ENCODE measurements at regions not wholly inside any gene's neighbourhood (a gene's known extent, or its start where the extent isn't known, plus 50 kb on each side); places are given as distances from the start of the nearest gene placed in this dataset.

DNA sequence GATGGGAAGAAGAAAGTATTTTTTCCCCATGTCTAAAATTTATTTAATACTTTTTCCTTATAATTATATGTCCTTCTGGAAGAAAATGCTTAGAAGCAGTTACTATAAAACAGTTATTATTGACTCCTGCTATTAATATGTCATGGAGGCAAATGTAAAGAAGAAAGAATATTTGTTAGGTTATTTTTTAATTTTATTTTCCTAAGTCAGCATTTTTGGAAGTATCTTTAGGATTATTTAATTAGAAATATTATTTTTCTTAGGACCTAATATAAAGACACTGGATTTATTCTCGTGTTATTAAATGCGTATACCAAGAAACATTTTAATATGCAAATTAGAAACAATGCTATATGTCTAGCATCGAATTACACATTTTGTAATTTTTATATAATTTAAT, 687.7 kb downstream of the TRAM1L1 start:
- no peak for DNase-seq

DNA sequence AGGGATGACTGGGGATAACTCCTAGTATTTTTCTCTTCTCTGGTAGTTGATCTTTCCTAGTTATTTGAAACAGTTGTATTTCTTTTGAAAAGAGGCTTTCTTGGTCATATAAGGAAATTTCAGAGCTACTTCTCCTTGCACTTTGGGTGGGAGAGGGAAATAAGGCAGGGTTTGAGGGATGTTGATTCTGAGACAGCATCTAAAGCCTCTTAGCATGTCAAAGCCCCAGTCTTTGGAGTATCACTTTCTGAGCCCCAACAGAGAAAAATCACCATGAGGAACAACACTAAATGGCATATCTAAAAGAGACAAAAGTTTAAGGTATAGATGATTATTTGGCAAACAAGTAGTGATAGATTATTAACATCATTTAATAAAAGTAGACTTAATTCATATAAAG, 688.1 kb downstream of the TRAM1L1 start:
- no peak for DNase-seq

DNA sequence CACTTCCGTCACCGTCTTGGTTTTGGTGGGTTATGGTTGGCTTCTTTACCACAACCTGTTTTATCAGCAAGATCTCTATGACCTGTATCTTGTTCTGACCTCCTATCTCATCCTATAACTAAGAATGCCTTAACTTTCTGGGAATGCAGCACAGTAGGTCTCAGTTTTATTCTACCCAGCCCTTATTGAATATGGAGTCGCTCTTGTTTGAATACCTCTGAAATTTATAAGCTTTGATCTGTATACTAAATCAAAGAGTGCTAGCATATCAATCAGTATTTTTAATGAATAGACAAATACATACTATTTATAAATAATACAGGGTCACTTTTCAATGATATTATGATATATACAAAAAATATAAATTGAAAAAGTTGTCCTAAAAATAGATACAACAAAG, 690.0 kb downstream of the TRAM1L1 start:
- no peak for DNase-seq

DNA sequence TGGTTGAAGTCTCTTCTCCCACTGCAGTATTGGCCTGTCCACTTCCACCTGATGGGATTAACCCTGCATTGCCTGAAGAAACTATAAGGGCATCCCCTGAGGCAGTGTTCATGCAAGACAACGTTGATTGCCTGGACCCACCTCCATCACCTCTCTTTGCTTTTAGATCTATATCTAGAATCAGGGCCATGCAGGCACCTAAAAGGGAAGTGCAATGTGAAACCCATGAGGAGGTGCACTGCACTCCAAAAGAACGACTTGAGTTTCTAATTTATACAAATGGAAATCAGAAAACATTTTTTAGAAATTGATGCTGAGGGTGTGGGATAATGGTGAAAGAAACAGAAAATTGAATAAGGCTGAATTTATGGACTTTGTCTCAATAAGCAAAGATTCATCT, 694.4 kb downstream of the TRAM1L1 start:
- DNase-seq, result no peak

DNA sequence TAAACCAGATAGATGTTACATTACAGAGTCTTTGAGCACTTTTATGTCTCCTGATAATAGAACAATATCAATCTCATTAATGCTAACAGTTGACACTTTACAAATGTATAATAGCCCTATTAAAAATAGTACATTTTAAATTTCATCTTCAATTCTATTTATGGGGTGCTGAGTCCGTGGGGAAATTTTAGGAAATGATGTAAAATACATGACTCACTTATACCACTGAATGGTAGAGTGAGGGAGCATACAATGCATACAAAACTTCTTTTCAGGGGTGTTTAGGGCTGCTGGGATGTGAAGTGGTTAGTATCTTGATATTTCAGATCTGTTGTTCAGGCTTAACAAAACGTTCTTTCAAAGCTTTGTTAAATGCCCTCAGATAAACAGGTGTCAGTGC, 696.2 kb downstream of the TRAM1L1 start:
- no peak for DNase-seq

DNA sequence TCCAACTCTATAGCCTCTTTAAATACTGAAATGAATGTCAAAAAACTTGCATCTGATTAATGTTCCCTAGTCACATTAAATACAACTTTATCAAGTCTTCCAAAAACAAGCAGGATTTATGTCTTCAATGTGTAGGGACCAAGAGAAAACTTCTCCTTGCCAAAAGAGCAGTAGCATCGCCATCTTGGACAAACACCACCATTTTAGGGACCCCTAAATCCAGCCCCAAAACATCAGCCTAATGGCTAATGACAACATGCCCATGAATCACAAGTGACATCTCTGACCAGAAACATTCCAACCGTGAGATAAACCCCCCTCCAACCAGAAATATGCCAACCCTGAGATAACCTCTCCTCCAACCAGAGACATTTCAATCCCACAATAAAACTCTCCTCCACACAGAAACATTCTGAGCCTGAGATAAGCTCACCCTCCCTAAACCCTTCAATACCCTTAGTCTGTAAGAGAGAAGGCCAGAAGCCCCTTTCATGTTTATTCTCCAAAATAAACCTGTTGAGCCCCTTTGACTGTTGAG, 697.4 kb downstream of the TRAM1L1 start:
- DNase-seq, result no peak

DNA sequence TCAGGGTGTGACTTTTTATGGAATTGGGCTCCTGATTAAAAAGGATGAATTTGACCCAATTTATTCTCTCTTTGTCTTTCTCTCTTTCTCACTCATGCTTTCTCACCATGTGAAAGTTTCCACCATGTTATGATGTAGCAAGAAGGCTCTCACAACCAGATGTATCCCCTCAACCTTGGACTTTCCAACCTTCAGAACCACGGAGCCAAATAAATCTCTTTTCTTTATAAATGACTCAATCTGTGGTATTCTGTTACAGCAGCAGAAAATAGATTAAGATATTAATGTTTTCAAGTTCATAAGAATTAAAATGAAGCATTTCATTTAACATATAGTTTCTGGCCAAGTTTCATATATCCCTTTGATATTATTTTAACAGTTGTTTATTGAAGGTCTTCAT, 698.5 kb downstream of the TRAM1L1 start:
- no peak for DNase-seq

DNA sequence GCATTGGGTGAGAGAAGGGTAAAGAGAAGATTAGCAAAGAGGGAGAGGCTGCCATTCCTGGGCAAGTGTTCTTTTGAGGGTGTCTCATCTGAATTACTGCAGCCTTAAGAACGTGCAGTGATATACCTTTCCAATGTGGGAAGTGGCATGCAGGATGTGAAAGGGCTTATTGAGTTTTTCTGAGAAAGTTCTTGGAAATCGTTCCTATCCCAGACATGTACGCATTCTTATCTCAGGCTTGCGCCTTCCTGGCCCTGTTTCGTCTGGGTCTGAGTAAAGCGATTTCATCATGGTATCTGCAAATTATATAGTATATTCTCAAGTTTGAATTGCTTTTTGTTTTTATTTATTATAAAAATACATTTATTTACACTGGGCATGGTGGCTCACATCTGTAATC, 699.8 kb downstream of the TRAM1L1 start:
- DNase-seq, result no peak

DNA sequence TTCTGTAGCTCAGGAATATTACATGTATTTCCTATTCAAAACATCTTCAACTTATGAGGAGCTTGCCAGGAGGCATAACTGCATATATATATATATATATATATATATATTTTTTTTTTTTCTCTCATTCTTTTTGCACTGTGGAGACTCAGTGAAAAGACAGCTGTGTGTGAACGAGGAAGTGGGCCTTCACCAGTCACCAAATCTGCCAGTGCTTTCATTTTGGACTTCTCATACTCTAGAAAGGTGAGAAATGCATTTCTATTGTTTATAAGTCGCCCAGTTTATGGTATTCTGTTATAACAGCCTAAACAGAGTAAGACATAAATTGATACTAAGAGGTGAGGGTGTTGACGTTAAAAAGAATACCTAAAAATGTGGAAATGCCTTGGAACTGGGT, 710.6 kb downstream of the TRAM1L1 start:
- no peak for DNase-seq

DNA sequence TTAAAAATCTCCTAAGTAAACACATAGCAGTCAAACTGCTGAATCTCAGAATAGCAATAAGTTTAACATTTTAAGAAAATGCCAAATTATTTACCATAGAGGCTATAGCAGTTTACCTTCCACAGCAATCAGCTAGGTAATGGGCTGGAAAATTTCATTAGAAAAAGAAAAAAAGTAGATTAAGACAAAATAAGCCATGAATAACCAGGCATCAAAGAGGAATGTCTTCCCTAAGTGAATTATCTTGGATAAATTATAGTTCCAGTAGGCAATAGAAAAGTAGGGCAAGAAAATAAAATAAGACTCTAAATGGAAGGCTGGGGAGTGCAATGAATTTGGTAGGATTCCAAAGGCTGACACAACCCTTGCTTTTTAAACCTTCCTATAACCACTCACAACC, 722.8 kb downstream of the TRAM1L1 start:
- DNase-seq, result no peak

DNA sequence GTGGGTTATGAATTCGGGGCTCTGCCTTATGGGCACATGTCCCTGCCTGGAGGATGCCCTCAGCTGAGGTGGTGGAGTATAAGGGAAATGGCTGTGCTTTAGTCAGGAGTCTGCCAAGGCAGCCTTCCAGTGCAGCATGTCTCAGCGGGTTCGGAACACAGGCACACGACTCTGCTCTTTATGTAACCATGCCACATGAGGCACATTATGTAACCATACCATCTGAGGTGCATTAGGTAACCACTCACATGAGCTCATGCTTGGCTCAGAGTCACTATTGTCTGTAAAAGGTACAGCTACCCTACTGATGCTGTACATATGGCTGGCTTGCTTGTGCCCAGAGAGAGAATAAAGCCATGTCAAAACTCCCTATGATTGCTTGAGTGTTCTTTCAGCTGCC, 723.6 kb downstream of the TRAM1L1 start:
- no peak for DNase-seq

DNA sequence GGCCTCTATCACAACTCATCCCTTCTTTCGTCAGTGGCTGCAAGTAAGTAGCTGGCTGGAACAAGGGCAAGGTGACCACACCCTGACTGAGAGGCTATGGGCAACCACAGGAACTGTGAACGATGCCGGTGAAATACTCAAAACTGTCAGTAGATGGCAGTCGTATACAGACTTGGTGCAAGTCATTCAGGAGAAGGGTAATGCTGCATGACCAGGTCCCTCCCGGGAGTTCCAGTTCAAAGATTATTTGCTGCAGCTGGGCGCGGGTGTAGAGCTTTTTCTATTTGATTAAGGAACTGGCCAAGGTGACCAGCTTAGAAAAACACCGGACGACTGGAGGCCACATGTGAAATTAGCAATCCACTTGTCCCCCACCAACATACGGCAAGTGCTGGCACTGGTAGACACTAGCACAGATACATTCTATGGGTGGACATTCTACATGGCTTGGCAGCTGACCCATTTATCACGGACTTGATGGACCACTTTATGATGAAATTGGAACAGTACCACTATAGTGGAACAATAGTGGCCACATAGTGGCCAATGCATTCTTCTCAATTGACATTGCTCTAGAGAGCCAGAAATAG, 726.6 kb downstream of the TRAM1L1 start:
- DNase-seq, result no peak

DNA sequence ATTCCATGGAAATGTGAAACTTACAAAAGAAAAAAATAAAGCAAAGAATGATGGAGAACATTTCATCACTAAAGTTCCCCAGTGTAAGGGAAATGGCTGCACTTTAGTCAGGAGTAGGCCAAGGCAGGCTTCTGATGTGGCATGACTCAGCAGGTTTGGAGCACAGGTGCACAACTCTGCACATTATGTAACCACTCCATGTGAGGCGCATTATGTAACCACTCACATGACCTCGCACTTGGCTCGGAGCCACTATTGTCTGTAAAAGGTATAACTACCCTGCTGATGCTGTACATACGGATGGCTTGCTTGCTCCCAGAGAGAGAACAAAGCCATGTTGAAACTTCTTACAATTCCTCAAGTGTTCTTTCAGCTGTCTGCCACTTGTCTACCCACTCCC, 727.6 kb downstream of the TRAM1L1 start:
- DNase-seq, result no peak

DNA sequence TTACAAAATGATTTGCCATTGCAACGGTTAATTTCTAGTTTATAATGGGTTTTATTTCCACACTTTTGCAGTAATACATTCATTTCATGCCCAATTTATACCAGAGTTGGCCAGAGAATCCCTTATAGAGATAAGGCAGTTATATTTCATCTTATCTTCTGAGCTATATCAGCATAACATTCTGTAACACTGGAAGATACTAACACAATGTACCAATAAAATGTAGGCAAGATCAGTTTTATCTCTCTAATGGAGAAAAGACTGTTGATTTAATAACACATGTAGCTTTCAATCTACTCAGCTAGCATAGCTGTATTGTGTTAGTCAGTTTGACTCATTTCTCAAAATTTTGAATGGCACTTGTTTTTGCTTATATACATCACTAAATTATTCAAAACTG, 738.6 kb downstream of the TRAM1L1 start:
- no peak for DNase-seq

DNA sequence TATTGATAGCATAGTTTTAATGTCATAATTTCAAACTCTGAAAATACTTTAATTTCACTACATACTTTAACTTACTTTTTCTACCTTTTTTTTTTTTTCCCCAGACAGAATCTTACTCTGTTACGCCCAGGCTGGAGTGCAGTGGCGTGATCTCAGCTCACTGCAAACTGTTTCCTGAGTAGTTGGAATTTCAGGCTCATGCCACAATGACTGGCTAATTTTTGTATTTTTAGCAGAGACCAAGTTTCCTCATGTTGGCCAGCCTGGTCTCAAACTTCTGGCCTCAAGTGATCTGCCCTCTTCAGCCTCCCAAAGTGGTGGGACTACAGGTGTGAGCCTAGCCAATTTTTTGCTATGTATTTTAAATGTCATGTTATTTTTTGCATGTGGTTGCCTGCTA, 741.6 kb downstream of the TRAM1L1 start:
- no peak for DNase-seq

DNA sequence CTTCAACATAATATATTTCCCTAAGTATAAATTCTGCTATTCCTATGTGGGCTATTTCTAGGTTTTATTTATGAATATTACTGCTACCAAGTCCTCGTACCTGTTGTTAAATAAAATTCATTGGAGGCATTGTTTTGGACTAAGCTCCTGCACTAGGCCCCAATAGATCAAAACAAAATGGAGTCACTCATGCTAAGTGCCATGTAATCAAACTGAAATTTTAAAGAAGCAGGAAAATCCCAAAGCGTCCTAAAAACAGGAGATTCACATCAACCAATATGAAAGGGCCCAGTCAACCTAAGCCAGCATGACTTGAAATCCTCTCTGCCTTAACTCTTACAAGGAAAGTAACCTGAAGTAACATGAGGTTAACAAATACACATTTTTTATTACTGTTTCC, 743.2 kb downstream of the TRAM1L1 start:
- DNase-seq, result no peak

DNA sequence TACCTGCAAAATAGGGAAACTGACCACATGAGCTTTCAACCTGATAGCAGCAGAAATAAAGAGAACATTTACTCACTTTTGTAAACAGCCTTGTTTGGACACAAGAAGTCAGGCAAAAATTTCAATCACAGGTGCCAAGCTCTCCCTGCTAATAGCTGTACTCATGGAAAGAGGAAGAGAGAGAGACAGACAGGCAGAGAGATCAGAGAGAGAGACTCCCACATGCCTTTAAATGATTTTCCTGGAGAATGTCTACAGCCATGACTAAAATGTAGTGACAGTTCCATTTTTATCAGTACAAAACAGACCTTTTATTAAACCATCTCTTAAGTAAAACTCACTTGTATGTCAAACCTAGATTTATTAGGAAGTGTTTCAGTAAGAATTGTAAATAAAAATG, 752.9 kb downstream of the TRAM1L1 start:
- DNase-seq, result no peak

DNA sequence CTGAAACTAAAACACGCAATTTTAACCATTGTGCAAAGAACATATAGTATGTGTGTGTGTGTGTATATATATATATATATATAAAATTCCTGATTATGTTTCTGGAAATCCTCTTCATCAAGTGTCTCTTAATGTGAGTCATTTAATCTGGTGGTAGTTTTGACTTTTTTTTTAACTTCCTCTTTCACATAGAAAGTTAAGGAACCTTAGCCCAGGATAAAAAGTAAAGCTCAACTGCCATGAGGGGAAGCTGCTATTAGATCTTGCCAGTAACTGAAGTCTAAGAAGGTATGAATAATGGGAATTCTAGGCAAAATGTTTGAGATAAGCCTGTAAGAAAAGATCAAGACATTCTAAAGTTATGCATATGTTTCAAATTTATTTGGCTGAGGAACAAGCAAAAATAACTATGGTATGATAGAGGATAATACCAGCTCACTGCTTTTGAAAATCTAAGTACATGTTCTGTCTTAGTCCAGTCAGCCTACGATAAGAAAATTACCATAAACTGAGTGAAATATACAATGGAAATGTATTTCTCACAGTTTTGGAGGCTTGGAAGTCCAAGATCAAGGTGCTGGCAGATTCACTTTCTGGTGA, 757.0 kb downstream of the TRAM1L1 start:
- DNase-seq, result no peak

DNA sequence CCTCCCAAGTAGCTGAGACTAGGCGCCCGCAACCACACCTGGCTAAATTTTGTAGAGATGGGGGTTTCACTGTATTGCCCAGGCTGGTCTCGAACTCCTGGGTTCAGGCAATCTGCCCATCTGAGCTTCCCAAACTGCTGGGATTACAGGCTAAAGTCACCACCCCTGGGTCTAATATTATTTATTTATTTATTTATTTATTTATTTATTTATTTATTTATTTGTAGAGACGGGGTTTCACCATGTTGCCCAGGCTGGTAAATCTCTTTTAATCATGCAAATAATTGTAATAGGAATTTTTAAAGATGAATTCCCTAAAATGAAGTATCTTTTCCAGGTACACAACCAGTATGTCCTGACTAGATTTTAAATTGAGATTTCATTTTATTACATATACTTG, 761.8 kb downstream of the TRAM1L1 start:
- no peak for DNase-seq

DNA sequence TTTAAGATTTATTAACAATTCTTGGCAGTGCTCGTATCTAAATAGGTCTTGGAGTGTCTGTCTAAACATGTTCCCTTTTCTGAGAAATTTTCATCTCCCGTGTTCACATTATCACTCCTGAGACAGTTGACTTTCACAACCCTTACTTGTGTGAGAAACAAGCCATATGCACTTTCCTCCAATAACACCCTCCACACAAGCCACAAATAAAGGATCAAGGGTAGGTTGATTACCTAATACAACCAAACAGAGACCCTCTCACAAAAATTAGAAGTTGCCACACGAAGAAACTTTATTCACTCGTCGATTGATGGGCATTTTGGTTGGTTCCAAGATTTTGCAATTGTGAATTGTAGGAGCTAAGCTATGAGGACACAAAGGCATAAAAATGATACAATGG, 763.9 kb downstream of the TRAM1L1 start:
- no peak for DNase-seq

DNA sequence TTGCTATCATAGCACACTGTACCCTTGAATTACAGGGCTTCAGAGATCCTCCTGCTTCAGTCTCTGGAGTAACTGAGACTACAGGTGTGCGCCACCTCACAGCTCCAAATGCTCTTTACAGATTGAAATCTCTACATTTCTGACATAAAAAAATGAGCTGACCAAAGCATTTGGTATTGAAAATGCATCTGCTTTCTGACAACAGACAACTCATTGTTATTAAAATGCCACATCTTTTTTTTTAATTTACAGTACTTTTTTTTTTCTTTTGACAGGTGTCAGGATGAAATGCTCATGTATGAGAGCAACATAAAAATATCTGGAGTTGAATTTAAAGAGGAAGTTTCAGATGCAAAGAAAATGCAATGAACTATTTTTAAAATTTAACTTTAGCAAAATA, 764.5 kb downstream of the TRAM1L1 start:
- no peak for DNase-seq

DNA sequence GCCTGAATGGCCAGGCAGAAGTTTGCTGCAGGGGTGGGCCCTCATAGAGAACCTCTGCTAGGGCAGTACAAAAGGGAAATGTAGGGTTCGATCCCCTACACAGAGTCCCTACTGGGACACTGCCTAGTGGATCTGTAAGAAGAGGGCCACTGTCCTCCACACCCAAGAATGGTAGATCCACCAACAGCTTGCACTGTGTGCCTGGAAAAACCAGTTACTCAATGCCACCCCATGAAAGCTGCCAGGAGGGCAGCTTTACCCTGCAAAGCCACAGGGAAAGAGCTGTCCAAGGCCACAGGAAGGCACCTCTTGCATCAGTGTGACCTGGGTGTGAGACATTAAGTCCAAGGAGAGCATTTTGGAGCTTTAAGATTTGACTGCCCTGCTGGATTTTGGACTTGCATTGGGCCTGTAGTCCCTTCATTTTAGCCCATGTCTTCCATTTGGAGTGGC, 781.6 kb downstream of the TRAM1L1 start:
- no peak for DNase-seq

DNA sequence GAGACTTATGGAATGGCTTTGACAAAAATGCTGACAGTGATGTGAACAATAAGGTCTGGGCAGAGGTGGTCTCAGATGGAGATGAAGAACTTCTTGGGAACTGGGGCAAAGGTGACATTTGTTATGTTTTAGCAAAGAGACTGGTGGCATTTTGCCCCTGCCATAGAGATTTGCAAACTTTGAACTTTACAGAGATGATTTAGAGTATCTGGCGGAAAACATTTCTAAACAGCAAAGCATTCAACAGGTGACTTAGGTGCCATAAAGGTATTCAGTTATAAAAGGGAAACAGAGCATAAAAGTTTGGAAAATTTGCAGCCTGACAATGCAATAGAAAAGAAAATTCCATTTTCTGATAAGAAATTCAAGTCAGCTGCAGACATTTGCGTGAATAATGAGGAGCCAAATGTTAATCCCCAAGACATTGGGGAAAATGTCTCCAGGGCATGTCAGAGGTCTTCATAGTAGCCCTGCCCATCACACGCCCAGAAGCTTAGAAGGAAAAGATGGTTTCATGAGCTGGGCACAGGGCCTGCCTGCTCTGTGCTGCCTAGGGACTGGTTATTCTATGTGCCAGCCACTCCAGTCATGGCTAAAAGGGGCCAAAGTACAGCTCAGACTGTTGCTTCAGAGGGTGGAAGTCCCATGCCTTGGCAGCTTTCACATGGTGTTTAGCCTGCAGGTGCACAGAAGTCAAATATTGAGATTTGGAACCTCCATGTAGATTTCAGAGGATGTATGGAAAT, 782.2 kb downstream of the TRAM1L1 start:
- DNase-seq, result no peak

DNA sequence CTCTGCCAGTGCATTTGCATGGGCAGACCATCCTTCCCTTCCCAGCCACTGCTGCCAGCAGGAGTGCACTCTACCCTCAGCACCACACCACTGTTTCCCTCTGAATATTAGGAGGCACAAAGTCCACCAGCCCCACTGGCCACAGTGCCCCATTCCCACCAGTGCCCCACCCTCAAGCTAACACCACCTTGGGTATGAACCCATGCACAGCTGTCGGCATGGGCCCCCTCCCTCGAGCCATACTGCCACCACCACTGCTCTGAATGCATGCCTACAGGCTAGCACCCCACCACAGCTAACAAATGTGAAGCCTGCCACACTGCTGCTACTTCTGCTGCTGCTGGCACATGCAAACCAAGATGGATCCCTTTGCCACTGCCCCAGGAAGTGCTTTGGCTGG, 810.4 kb downstream of the TRAM1L1 start:
- DNase-seq, result no peak
